ENCODE measurements at regions not wholly inside any gene's neighbourhood (a gene's known extent, or its start where the extent isn't known, plus 50 kb on each side); places are given as distances from the start of the nearest gene placed in this dataset.

DNA sequence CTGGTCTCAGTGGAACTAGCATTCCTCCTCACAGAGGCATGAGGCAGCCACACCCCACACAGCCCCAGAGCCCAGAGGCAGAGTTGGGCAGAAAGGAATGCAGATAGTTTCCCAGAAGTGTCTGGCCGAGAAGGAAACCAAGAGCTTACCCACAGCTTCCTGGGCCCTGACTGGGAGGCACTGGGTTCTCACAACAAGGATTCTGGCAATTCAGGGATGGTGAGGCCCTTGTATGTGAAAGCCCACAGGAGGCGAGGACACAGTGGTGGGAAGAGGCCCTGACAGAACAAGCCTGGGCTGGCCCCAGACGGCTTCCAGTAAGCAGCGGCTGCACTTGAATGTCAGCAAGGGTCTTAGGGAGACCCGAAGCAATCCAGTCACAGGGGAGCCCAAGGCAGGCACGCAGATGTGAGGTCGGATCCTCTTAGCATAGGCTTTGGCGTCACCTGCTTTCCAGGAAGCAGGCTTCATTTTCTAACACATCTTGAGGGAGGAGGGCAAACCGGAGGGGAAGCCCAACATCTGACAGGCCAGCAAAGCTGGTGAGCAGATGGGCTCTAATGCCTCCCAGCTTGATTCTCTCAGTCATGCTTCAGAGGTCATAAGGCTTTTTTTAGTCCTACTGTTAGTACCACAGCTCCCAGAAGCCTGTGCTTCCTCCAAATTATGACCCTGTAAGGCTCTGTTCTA, 78.3 kb upstream of the AKIP1 start:
- TF ChIP-seq EZH2 (IDR thresholded peaks at IDR 0.05; ENCODE audit: borderline replicate concordance, low read length), result no peak
- TF ChIP-seq CTCF (IDR thresholded peaks at IDR 0.05; ENCODE audit: low read length), result no peak
